Keratinocyte (primary cell): ENCODE measurements at regions not wholly inside any gene's neighbourhood (a gene's known extent, or its start where the extent isn't known, plus 50 kb on each side); places are given as distances from the start of the nearest gene placed in this dataset.
A peak's percentile ranks its signal among the peaks of the same experiment; 100 is the strongest.

ENCODE experiments used
- DNase-seq: peaks from one replicate; pipeline ENCODE4 v3.0.0-alpha.2; 2011; ENCODE audit warnings: low read depth, missing footprints, low spot score
- FAIRE-seq: peaks from 2 replicates; lab custom pipeline; 2011; peaks lifted over from hg19 to GRCh38; lab: Jason Lieb, UNC
- H2AFZ ChIP-seq: 2 replicates; pipeline ENCODE4 v1.6.0; 2012; ENCODE audit warnings: low read length, control low read depth, inconsistent platforms; ENCODE audit not compliant: control insufficient read depth
- H3K27ac ChIP-seq: 2 replicates; pipeline ENCODE4 v1.5.1; 2011; ENCODE audit warnings: low read length; ENCODE audit not compliant: control insufficient read depth, insufficient read depth
- H3K27me3 ChIP-seq: 3 replicates; pipeline ENCODE4 v1.6.0; 2011; ENCODE audit warnings: low read length; ENCODE audit not compliant: control insufficient read depth, insufficient read depth; ENCODE audit errors: extremely low read depth
- H3K36me3 ChIP-seq, 2 experiments: 2 replicates in 1 of 2; 3 replicates in 1 of 2; pipeline ENCODE4 v1.5.1; 2011; ENCODE audit warnings: low read length in 2 of 2, mild to moderate bottlenecking in 1 of 2; ENCODE audit not compliant: control insufficient read depth in 2 of 2, insufficient read depth in 2 of 2; ENCODE audit errors: extremely low read depth in 1 of 2
- H3K4me1 ChIP-seq: 3 replicates; pipeline ENCODE4 v1.5.1; 2011; ENCODE audit warnings: low read length; ENCODE audit not compliant: control insufficient read depth, insufficient read depth; ENCODE audit errors: extremely low read depth
- H3K4me2 ChIP-seq: 3 replicates; pipeline ENCODE4 v1.6.0; 2011; ENCODE audit warnings: low read depth, low read length; ENCODE audit not compliant: control insufficient read depth, insufficient read depth; ENCODE audit errors: extremely low read depth
- H3K4me3 ChIP-seq, 3 experiments: fragments of 200-600 bp in 1 of 3; sonication (generic) in 1 of 3; 2 replicates in 2 of 3; 3 replicates in 1 of 3; pipeline ENCODE4 v1.5.1; 2011 to 2016; ENCODE audit warnings: low read length in 3 of 3, mild to moderate bottlenecking in 3 of 3, control low read depth in 2 of 3, inconsistent platforms in 1 of 3, low read depth in 1 of 3, mixed read lengths in 1 of 3, mixed run types in 1 of 3, moderate library complexity in 1 of 3; ENCODE audit not compliant: control insufficient read depth in 2 of 3, insufficient read depth in 2 of 3; ENCODE audit errors: extremely low read depth in 1 of 3
- H3K79me2 ChIP-seq: 2 replicates; pipeline ENCODE4 v1.6.0; 2012; ENCODE audit warnings: low read length; ENCODE audit not compliant: control insufficient read depth, insufficient read depth
- H3K9ac ChIP-seq: 3 replicates; pipeline ENCODE4 v1.6.0; 2011; ENCODE audit warnings: low read length; ENCODE audit not compliant: control insufficient read depth, insufficient read depth; ENCODE audit errors: extremely low read depth
- H3K9me1 ChIP-seq: 3 replicates; pipeline ENCODE4 v1.6.0; 2011; ENCODE audit warnings: low read length; ENCODE audit not compliant: control insufficient read depth, insufficient read depth; ENCODE audit errors: extremely low read depth
- H3K9me3 ChIP-seq: 2 replicates; pipeline ENCODE4 v1.5.1; 2012; ENCODE audit warnings: low read depth, low read length; ENCODE audit not compliant: control insufficient read depth
- H4K20me1 ChIP-seq: 3 replicates; pipeline ENCODE4 v1.6.0; 2011; ENCODE audit warnings: low read length; ENCODE audit not compliant: control insufficient read depth, insufficient read depth; ENCODE audit errors: extremely low read depth
- EZH2 ChIP-seq: IDR thresholded peaks from one replicate; pipeline ENCODE4 v1.6.1; 2012; ENCODE audit warnings: inconsistent platforms, mild to moderate bottlenecking, low read length, moderate library complexity
- dilution Hi-C: fragments of 300-500 bp; cut with MboI; formaldehyde crosslinking; loops from one replicate; pipeline ENCODE4 v1.7.0; 2020; ENCODE audit warnings: low sequenced_read_pairs; ENCODE audit not compliant: extremely low pct_ligation_motif_present
- TF ChIP-seq, protein P1 (sequence below), 3 experiments: IDR thresholded peaks in 1 of 3; conservative IDR thresholded peaks in 1 of 3; optimal IDR thresholded peaks in 1 of 3; 2 replicates in 2 of 3; 3 replicates in 1 of 3; pipeline versions ENCODE3 to v1.5.1; 2011; ENCODE audit warnings: low read length in 3 of 3, mild to moderate bottlenecking in 3 of 3, moderate library complexity in 2 of 3, control low read depth in 1 of 3, inconsistent platforms in 1 of 3; ENCODE audit not compliant: insufficient read depth in 2 of 3; ENCODE audit errors: extremely low read depth in 1 of 3

DNA sequence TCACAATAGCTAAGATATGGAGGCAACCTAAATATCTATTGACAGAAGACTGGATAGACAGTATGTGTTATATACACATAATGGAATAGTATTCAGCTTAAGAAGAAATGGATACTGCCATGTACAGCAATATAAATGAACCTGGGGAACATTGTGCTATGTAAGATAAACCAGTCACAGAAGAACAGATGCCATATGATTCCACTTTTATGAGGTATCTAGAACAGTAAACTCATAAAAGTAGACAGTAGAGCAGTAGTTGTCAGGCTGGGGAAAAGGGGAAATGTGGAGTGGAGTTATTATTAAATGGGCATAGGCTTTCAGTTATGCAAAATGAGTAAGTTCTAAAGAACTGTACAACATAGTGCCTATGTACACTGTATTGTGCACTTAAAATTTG lies 1055.7 kb upstream of the TMEFF2 start:
- FAIRE-seq (no peak), DNase-seq (no peak)
- H3K9ac ChIP-seq: no peak overlapping the region
- no peaks in the 10 kb centered on the region for H3K9me3 ChIP-seq
- no peak overlapping the region for H3K27ac ChIP-seq
- TF ChIP-seq, protein P1, sequence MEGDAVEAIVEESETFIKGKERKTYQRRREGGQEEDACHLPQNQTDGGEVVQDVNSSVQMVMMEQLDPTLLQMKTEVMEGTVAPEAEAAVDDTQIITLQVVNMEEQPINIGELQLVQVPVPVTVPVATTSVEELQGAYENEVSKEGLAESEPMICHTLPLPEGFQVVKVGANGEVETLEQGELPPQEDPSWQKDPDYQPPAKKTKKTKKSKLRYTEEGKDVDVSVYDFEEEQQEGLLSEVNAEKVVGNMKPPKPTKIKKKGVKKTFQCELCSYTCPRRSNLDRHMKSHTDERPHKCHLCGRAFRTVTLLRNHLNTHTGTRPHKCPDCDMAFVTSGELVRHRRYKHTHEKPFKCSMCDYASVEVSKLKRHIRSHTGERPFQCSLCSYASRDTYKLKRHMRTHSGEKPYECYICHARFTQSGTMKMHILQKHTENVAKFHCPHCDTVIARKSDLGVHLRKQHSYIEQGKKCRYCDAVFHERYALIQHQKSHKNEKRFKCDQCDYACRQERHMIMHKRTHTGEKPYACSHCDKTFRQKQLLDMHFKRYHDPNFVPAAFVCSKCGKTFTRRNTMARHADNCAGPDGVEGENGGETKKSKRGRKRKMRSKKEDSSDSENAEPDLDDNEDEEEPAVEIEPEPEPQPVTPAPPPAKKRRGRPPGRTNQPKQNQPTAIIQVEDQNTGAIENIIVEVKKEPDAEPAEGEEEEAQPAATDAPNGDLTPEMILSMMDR (optimal IDR thresholded peaks at IDR 0.05 in 1 of 3, IDR thresholded peaks at IDR 0.05 in 1 of 3, conservative IDR thresholded peaks at IDR 0.05 in 1 of 3; ENCODE audit: extremely low read depth in 1 of 3, insufficient read depth in 2 of 3, low read length in 3 of 3): no peak
- no peak for TF ChIP-seq EZH2
- no peaks in the 10 kb centered on the region for H3K79me2 ChIP-seq
- dilution Hi-C loops: no loop called here
- no peaks in the 10 kb centered on the region for H3K4me1 ChIP-seq
- no peaks in the 10 kb centered on the region for H4K20me1 ChIP-seq
- H3K36me3 ChIP-seq: no peaks in the 10 kb centered on the region
- H3K27me3 ChIP-seq: no peaks in the 10 kb centered on the region
- no peak overlapping the region for H3K4me2 ChIP-seq
- no peaks in the 10 kb centered on the region for H3K9me1 ChIP-seq
- no peak overlapping the region for H2AFZ ChIP-seq
- no peak overlapping the region for H3K4me3 ChIP-seq

DNA sequence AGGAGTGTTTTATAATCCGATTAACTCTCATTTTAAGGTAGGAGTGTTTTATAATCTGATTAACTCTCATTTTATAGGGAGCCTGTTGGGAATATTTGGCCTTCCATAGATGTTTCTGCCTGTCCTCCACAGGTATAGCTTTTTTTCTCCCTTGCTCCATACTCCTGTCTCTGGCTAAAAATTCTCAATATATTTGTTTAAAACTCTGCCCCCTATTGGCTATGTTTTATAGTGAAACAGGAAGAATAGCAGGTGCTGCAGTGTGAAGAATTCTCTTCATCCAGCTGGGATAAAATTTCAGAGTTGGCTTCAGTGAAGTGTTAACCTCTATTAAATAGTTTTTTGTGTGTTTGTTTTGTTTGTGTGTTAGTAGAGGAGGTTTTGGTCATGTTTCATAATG lies 1046.0 kb upstream of the TMEFF2 start:
- no peak overlapping the region for H2AFZ ChIP-seq
- no peak for TF ChIP-seq EZH2
- TF ChIP-seq, protein P1 (optimal IDR thresholded peaks at IDR 0.05 in 1 of 3, IDR thresholded peaks at IDR 0.05 in 1 of 3, conservative IDR thresholded peaks at IDR 0.05 in 1 of 3; ENCODE audit: extremely low read depth in 1 of 3, insufficient read depth in 2 of 3, low read length in 3 of 3): peak in 2 of 3 experiments; percentile 16 to 25
- no peaks in the 10 kb centered on the region for H4K20me1 ChIP-seq
- DNase-seq (no peak), FAIRE-seq (no peak)
- no peak overlapping the region for H3K4me3 ChIP-seq
- no peaks in the 10 kb centered on the region for H3K79me2 ChIP-seq
- H3K27me3 ChIP-seq: no peaks in the 10 kb centered on the region
- H3K4me2 ChIP-seq: no peak overlapping the region
- H3K9me3 ChIP-seq: no peaks in the 10 kb centered on the region
- dilution Hi-C loops: no loop called here
- no peaks in the 10 kb centered on the region for H3K9me1 ChIP-seq
- H3K36me3 ChIP-seq: no peaks in the 10 kb centered on the region
- no peak overlapping the region for H3K27ac ChIP-seq
- no peaks in the 10 kb centered on the region for H3K4me1 ChIP-seq
- H3K9ac ChIP-seq: no peak overlapping the region
